Kidney capillary endothelial cell (primary cell): ENCODE measurements at regions not wholly inside any gene's neighbourhood (a gene's known extent, or its start where the extent isn't known, plus 50 kb on each side); places are given as distances from the start of the nearest gene placed in this dataset.

Experiments
- DNase-seq: peaks from one replicate; pipeline ENCODE4 v3.0.0-alpha.2; 2018; ENCODE audit warnings: low spot score

- no peak for DNase-seq
These were observed 77.8 kb downstream of the DLL1 start for GRCh38 chr6:170212956-170213636.

- no peak for DNase-seq
These were observed 78.7 kb downstream of the DLL1 start for GRCh38 chr6:170212051-170212756.

GRCh38 chr6:170211404-170212025 is 79.4 kb downstream of the DLL1 start:
- DNase-seq = no peak

- no peak for DNase-seq
These were observed 80.1 kb downstream of the DLL1 start for GRCh38 chr6:170210651-170211403.

- DNase-seq = no peak
These were observed 80.9 kb downstream of the DLL1 start for GRCh38 chr6:170210026-170210390.

GRCh38 chr6:170209354-170210025 is 81.4 kb downstream of the DLL1 start:
- no peak for DNase-seq

GRCh38 chr6:170208651-170209353 is 82.1 kb downstream of the DLL1 start:
- no peak for DNase-seq

- DNase-seq = no peak
These were observed 82.7 kb downstream of the DLL1 start for GRCh38 chr6:170208182-170208601.

GRCh38 chr6:170207586-170208181 is 83.2 kb downstream of the DLL1 start:
- no peak for DNase-seq

- no peak for DNase-seq
These were observed 83.9 kb downstream of the DLL1 start for GRCh38 chr6:170206851-170207431.

- DNase-seq = no peak
These were observed 84.6 kb downstream of the DLL1 start for GRCh38 chr6:170206317-170206621.

GRCh38 chr6:170205534-170206316 is 85.2 kb downstream of the DLL1 start:
- no peak for DNase-seq

GRCh38 chr6:170205126-170205525 is 85.8 kb downstream of the DLL1 start:
- no peak for DNase-seq

- no peak for DNase-seq
These were observed 87.7 kb downstream of the DLL1 start for GRCh38 chr6:170203212-170203611.

- DNase-seq = no peak
These were observed 88.3 kb downstream of the DLL1 start for GRCh38 chr6:170202416-170203135.

GRCh38 chr6:170201361-170201760 is 89.5 kb downstream of the DLL1 start:
- DNase-seq = no peak

GRCh38 chr6:170200458-170200891 is 90.4 kb downstream of the DLL1 start:
- DNase-seq = peak; percentile 12

- DNase-seq = no peak
These were observed 91.2 kb downstream of the DLL1 start for GRCh38 chr6:170199716-170200115.

- peak; percentile 36 for DNase-seq
These were observed 92.6 kb downstream of the DLL1 start for GRCh38 chr6:170198298-170198697.
